H1 (cell line): ENCODE measurements at regions not wholly inside any gene's neighbourhood (a gene's known extent, or its start where the extent isn't known, plus 50 kb on each side); places are given as distances from the start of the nearest gene placed in this dataset.

Experiments
- CTCF ChIA-PET: fragments of 300-600 bp; sonication (Branson Sonifier 250); formaldehyde crosslinking; loops from one replicate; lab custom pipeline; 2021; ENCODE audit not compliant: partially characterized antibody; lab: Charles Lee
- POLR2A ChIA-PET: fragments of 300-600 bp; sonication (Branson Sonifier 250); formaldehyde crosslinking; loops from one replicate; lab custom pipeline; 2021; ENCODE audit warnings: inconsistent platforms; ENCODE audit not compliant: partially characterized antibody; lab: Charles Lee
- DNase-seq, 2 experiments: peaks; one replicate each; pipeline versions ENCODE4 v3.0.0 to v3.0.0-alpha.2; 2010 to 2022; ENCODE audit warnings: low spot score in 2 of 2, low read depth in 1 of 2, mixed read lengths in 1 of 2
- FAIRE-seq: peaks from 2 replicates; lab custom pipeline; 2011; peaks lifted over from hg19 to GRCh38; lab: Jason Lieb, UNC
- H2AFZ ChIP-seq: 2 replicates; pipeline ENCODE4 v1.8.1; 2012; ENCODE audit warnings: low read length, inconsistent platforms
- H2AK5ac ChIP-seq: 2 replicates; pipeline ENCODE4 v1.6.1; 2013; ENCODE audit warnings: low read depth, low read length
- H2BK120ac ChIP-seq: replicated peaks from 2 replicates; pipeline ENCODE3; 2013; ENCODE audit warnings: low read depth, low read length, inconsistent platforms
- H2BK12ac ChIP-seq: 2 replicates; pipeline ENCODE4 v1.6.1; 2013; ENCODE audit warnings: low read depth, low read length
- H2BK15ac ChIP-seq: 2 replicates; pipeline ENCODE4 v1.6.1; 2013; ENCODE audit warnings: low read length
- H2BK20ac ChIP-seq: 2 replicates; pipeline ENCODE4 v1.6.1; 2013; ENCODE audit warnings: low read length
- H2BK5ac ChIP-seq: 2 replicates; pipeline ENCODE4 v1.6.1; 2013; ENCODE audit warnings: low read depth, low read length
- H3K14ac ChIP-seq: 2 replicates; pipeline ENCODE4 v1.6.1; 2013; ENCODE audit warnings: inconsistent platforms; ENCODE audit not compliant: insufficient read length
- H3K18ac ChIP-seq: 2 replicates; pipeline ENCODE4 v1.6.1; 2013; ENCODE audit warnings: low read length; ENCODE audit errors: extremely low read depth
- H3K23ac ChIP-seq: 2 replicates; pipeline ENCODE4 v1.6.1; 2013; ENCODE audit warnings: inconsistent platforms; ENCODE audit not compliant: insufficient read length
- H3K23me2 ChIP-seq: 2 replicates; pipeline ENCODE4 v1.6.1; 2013; ENCODE audit warnings: low read depth, low read length
- H3K27ac ChIP-seq: 2 replicates; pipeline ENCODE4 v1.6.1; 2011; ENCODE audit warnings: low read depth, low read length, inconsistent platforms
- H3K27me3 ChIP-seq, 4 experiments: replicated peaks in 1 of 4; 1 replicate in 1 of 4; 2 replicates in 3 of 4; pipeline versions ENCODE4 v1.6.1 to v1.8.1; 2011 to 2013; ENCODE audit warnings: low read length in 3 of 4, mild to moderate bottlenecking in 3 of 4, inconsistent platforms in 2 of 4, mixed read lengths in 2 of 4, moderate library complexity in 1 of 4; ENCODE audit not compliant: control insufficient read depth in 3 of 4, insufficient read depth in 3 of 4; ENCODE audit errors: extremely low read depth in 1 of 4
- H3K36me3 ChIP-seq, 4 experiments: 2 replicates each; pipeline versions ENCODE4 v1.6.1 to v1.8.1; 2011 to 2013; ENCODE audit warnings: mild to moderate bottlenecking in 4 of 4, low read length in 3 of 4, moderate library complexity in 2 of 4, control low read depth in 1 of 4, inconsistent platforms in 1 of 4; ENCODE audit not compliant: insufficient read depth in 4 of 4, control insufficient read depth in 2 of 4
- H3K4ac ChIP-seq: replicated peaks from 2 replicates; pipeline ENCODE3; 2013; ENCODE audit warnings: low read length, low read depth, mixed read lengths, inconsistent platforms; ENCODE audit not compliant: insufficient read length
- H3K4me1 ChIP-seq, 4 experiments: replicated peaks in 1 of 4; 1 replicate in 1 of 4; 2 replicates in 3 of 4; pipeline versions ENCODE4 v1.6.1 to v1.8.1; 2011 to 2013; ENCODE audit warnings: low read length in 3 of 4, inconsistent platforms in 2 of 4, mixed read lengths in 1 of 4; ENCODE audit not compliant: insufficient read depth in 4 of 4, control insufficient read depth in 3 of 4
- H3K4me2 ChIP-seq, 2 experiments: 2 replicates each; pipeline versions ENCODE4 v1.6.1 to v1.8.1; 2011 to 2013; ENCODE audit warnings: low read depth in 2 of 2, low read length in 2 of 2, control low read depth in 1 of 2, inconsistent platforms in 1 of 2, mild to moderate bottlenecking in 1 of 2; ENCODE audit not compliant: insufficient read depth in 1 of 2
- H3K4me3 ChIP-seq, 4 experiments: fragments of 200-600, 300-600 bp in 1 of 4; sonication (generic), shearing (Covaris generic), sonication (Bioruptor Twin) in 1 of 4; 2 replicates each; pipeline versions ENCODE4 v1.5.1 to v1.8.1; 2011 to 2016; ENCODE audit warnings: low read length in 4 of 4, low read depth in 3 of 4, control low read depth in 2 of 4, inconsistent platforms in 2 of 4, mild to moderate bottlenecking in 2 of 4, mixed read lengths in 1 of 4, moderate library complexity in 1 of 4; ENCODE audit not compliant: insufficient read depth in 2 of 4; ENCODE audit errors: extremely low read depth in 1 of 4
- H3K56ac ChIP-seq: replicated peaks from 2 replicates; pipeline ENCODE3; 2013; ENCODE audit warnings: low read depth, mild to moderate bottlenecking, mixed read lengths, low read length, inconsistent platforms; ENCODE audit not compliant: insufficient read length
- H3K79me1 ChIP-seq: 2 replicates; pipeline ENCODE4 v1.6.1; 2013; ENCODE audit warnings: low read depth, low read length, control low read depth
- H3K79me2 ChIP-seq, 2 experiments: 2 replicates each; pipeline versions ENCODE4 v1.6.1 to v1.8.1; 2012 to 2013; ENCODE audit warnings: low read length in 2 of 2, mild to moderate bottlenecking in 2 of 2, inconsistent platforms in 1 of 2; ENCODE audit not compliant: insufficient read depth in 2 of 2, control insufficient read depth in 1 of 2
- H3K9ac ChIP-seq, 4 experiments: replicated peaks in 1 of 4; 1 replicate in 1 of 4; 2 replicates in 3 of 4; pipeline versions ENCODE4 v1.6.1 to v1.8.1; 2011 to 2013; ENCODE audit warnings: low read depth in 3 of 4, low read length in 3 of 4, control low read depth in 2 of 4, mild to moderate bottlenecking in 2 of 4, moderate library complexity in 2 of 4, inconsistent platforms in 1 of 4; ENCODE audit errors: extremely low read depth in 1 of 4
- H3K9me3 ChIP-seq, 2 experiments: 2 replicates each; pipeline versions ENCODE4 v1.6.1 to v1.8.1; 2012 to 2013; ENCODE audit warnings: mild to moderate bottlenecking in 2 of 2, moderate library complexity in 2 of 2, control low read depth in 1 of 2, inconsistent platforms in 1 of 2, low read depth in 1 of 2, low read length in 1 of 2, mixed read lengths in 1 of 2; ENCODE audit not compliant: insufficient read depth in 2 of 2
- H4K20me1 ChIP-seq, 2 experiments: replicated peaks in 1 of 2; 2 replicates each; pipeline versions ENCODE3 to v1.8.1; 2011 to 2013; ENCODE audit warnings: inconsistent platforms in 2 of 2, low read length in 2 of 2, mild to moderate bottlenecking in 1 of 2; ENCODE audit not compliant: insufficient read depth in 2 of 2, control insufficient read depth in 1 of 2
- H4K5ac ChIP-seq: 2 replicates; pipeline ENCODE4 v1.6.1; 2013; ENCODE audit warnings: low read length, low read depth, mixed read lengths, inconsistent platforms; ENCODE audit not compliant: insufficient read length
- H4K8ac ChIP-seq: 2 replicates; pipeline ENCODE4 v1.8.0; 2013; ENCODE audit warnings: mild to moderate bottlenecking, moderate library complexity, low read length, inconsistent platforms; ENCODE audit not compliant: insufficient read depth; ENCODE audit errors: extremely low read depth
- H4K91ac ChIP-seq: replicated peaks from 2 replicates; pipeline ENCODE3; 2013; ENCODE audit warnings: low read length, mixed read lengths, inconsistent platforms; ENCODE audit not compliant: insufficient read length
- CHD2 ChIP-seq: IDR thresholded peaks from 2 replicates; pipeline ENCODE4 v1.6.1; 2012; ENCODE audit warnings: low read length, improper control_type of control experiment
- MAFK ChIP-seq: IDR thresholded peaks from 2 replicates; pipeline ENCODE4 v1.6.1; 2012; ENCODE audit warnings: low read depth, mild to moderate bottlenecking, improper control_type of control experiment, low read length
- SP1 ChIP-seq: IDR thresholded peaks from 2 replicates; pipeline ENCODE4 v1.6.1; 2011; ENCODE audit warnings: low read depth, low read length
- TAF1 ChIP-seq: IDR thresholded peaks from 2 replicates; pipeline ENCODE4 v1.6.1; 2011; ENCODE audit warnings: mild to moderate bottlenecking, low read depth, low read length
- TAF7 ChIP-seq: optimal IDR thresholded peaks from 2 replicates; pipeline ENCODE3; 2011; ENCODE audit warnings: low read depth, mild to moderate bottlenecking, inconsistent platforms, low read length, moderate library complexity, borderline replicate concordance
- TBP ChIP-seq: IDR thresholded peaks from 2 replicates; pipeline ENCODE4 v1.6.1; 2011; ENCODE audit warnings: low read depth, low read length, improper control_type of control experiment
- WGBS, 2 experiments: shearing (Covaris generic) in 1 of 2; methylation state at CpG; one replicate each; pipeline versions ENCODE4 v1.1.6 to v1.1.7; 2013 to 2015; ENCODE audit warnings: low lambda C conversion rate in 2 of 2, mixed read lengths in 2 of 2, inconsistent platforms in 1 of 2, low coverage in 1 of 2, missing lambda C conversion rate in 1 of 2; ENCODE audit not compliant: insufficient replicate concordance in 2 of 2, insufficient coverage in 1 of 2, insufficient read length in 1 of 2; ENCODE audit errors: extremely low coverage in 1 of 2, missing lambda C conversion rate in 1 of 2; 5-methylcytosine and 5-hydroxymethylcytosine counted together
- TF ChIP-seq, protein P1 (sequence below): IDR thresholded peaks from 2 replicates; pipeline ENCODE4 v1.6.1; 2011; ENCODE audit warnings: low read depth, mild to moderate bottlenecking, low read length; ENCODE audit not compliant: insufficient read depth

DNA sequence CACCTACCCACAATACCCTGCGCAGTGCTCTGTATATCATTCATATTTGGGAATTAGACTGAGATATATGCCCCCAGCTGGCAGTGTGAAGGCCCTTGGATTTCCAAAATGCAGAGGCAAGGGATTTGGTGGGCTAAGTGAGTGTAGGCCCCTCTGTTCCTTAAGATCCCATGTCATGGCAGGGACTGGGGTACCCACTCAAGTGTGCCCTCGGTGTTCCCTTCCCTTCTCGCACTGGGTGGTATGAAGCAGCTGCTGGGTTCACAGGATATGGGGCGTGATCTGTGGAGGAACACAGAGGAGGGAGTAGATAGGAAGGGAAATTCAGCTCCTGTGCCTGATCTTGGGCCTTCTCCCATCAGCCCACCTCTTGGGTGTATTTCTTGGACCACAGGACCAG lies 63.1 kb upstream of the VASH1 start:
- Histone ChIP-seq H3K79me2 (no peaks in the 10 kb centered on the region), H2BK12ac (no peak overlapping the region), H4K91ac (no peak overlapping the region), H3K9ac (no peak overlapping the region), H4K8ac (no peak overlapping the region), H2AFZ (no peak overlapping the region), H4K5ac (no peak overlapping the region), H3K36me3 (no peaks in the 10 kb centered on the region), H3K79me1 (no peaks in the 10 kb centered on the region), H3K18ac (no peak overlapping the region), H2BK5ac (no peak overlapping the region), H3K23ac (no peak overlapping the region), H3K56ac (no peak overlapping the region), H3K9me3 (no peaks in the 10 kb centered on the region), H3K14ac (no peak overlapping the region), H3K4me3 (no peak overlapping the region), H3K4me1 (no peaks in the 10 kb centered on the region), H2AK5ac (no peak overlapping the region), H2BK120ac (no peak overlapping the region), H3K4me2 (no peak overlapping the region), H2BK20ac (no peak overlapping the region), H3K27ac (no peak overlapping the region), H2BK15ac (no peak overlapping the region), H3K27me3 (no peaks in the 10 kb centered on the region), H4K20me1 (no peaks in the 10 kb centered on the region), H3K4ac (no peak overlapping the region), H3K23me2 (no peaks in the 10 kb centered on the region)
- WGBS, 2 experiments: 85% methylated on average over 4 of the region's 4 CpGs; no CpG with 5 or more reads in 1 of the 2 experiments
- FAIRE-seq (no peak), DNase-seq (peak in 1 of 2 experiments; percentile 23)
- ChIA-PET CTCF (interaction anchor here (1.5 to 2.7 kb wide), 3 partner anchors 10 to 86 kb away, joined by 6 to 18 read pairs (median 13); no protein-coding TSS in a partner anchor), POLR2A (no interaction called here)
- TF ChIP-seq SP1 (no peak), CHD2 (no peak), TBP (no peak), MAFK (no peak), TAF7 (no peak), TAF1 (no peak)
- TF ChIP-seq, protein P1, sequence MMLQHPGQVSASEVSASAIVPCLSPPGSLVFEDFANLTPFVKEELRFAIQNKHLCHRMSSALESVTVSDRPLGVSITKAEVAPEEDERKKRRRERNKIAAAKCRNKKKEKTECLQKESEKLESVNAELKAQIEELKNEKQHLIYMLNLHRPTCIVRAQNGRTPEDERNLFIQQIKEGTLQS: no peak
